ENCODE measurements at regions not wholly inside any gene's neighbourhood (a gene's known extent, or its start where the extent isn't known, plus 50 kb on each side); places are given as distances from the start of the nearest gene placed in this dataset.

DNA sequence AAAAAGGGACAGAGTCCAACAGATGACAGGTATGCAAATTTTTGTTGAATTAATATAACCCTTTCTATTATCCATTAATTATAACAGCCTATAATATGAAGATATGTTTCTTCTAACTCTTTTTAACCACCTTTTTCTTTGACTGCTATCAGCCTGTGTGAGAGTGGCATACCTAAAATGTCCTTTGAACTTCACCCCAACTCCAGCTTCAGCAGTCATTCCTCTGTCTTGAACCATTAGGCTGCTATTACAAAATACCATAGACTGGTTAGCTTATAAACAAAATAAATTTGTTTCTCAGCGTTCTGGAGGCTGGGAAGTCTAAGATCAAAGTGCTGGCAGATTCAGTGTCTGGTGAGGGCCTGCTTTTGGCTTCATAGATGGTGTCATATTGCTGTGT, 564.6 kb upstream of the FAT3 start:
- no peak for DNase-seq
- H3K4me1 ChIP-seq: no peaks in the 10 kb centered on the region
- no peak overlapping the region for H3K27ac ChIP-seq
- TF ChIP-seq, protein P1, sequence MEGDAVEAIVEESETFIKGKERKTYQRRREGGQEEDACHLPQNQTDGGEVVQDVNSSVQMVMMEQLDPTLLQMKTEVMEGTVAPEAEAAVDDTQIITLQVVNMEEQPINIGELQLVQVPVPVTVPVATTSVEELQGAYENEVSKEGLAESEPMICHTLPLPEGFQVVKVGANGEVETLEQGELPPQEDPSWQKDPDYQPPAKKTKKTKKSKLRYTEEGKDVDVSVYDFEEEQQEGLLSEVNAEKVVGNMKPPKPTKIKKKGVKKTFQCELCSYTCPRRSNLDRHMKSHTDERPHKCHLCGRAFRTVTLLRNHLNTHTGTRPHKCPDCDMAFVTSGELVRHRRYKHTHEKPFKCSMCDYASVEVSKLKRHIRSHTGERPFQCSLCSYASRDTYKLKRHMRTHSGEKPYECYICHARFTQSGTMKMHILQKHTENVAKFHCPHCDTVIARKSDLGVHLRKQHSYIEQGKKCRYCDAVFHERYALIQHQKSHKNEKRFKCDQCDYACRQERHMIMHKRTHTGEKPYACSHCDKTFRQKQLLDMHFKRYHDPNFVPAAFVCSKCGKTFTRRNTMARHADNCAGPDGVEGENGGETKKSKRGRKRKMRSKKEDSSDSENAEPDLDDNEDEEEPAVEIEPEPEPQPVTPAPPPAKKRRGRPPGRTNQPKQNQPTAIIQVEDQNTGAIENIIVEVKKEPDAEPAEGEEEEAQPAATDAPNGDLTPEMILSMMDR (IDR thresholded peaks at IDR 0.05): no peak
- TF ChIP-seq POLR2A (IDR thresholded peaks at IDR 0.05): no peak
- no peak overlapping the region for H3K4me3 ChIP-seq
- no peaks in the 10 kb centered on the region for H3K36me3 ChIP-seq
- no peaks in the 10 kb centered on the region for H3K27me3 ChIP-seq
- intact Hi-C loops (cut with DNase I; ENCODE audit: low total_unique reads): no loop called here
- H3K9me3 ChIP-seq: no peaks in the 10 kb centered on the region

DNA sequence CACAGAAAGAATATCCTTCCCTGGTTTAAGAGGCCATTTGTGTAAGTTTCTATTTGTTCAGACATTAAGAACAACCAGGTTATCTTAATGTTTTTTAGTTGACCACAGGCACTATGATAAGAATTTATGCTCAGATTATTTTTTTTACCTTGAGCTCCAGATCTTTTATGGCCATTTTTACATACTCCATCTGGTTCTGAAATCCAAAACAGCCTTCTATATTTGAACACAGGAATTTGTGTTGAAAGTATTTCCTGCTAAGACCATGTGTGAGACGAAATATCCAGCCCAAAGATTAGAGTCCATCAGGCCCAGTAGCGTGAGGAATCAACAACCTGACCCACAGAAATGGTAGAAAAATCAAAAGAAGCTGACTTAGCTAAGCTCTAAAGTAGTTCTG, 569.9 kb upstream of the FAT3 start:
- no peak overlapping the region for H3K27ac ChIP-seq
- DNase-seq: no peak
- no peak overlapping the region for H3K4me3 ChIP-seq
- no peaks in the 10 kb centered on the region for H3K27me3 ChIP-seq
- intact Hi-C loops (cut with DNase I; ENCODE audit: low total_unique reads): no loop called here
- no peaks in the 10 kb centered on the region for H3K9me3 ChIP-seq
- no peaks in the 10 kb centered on the region for H3K4me1 ChIP-seq
- no peaks in the 10 kb centered on the region for H3K36me3 ChIP-seq
- TF ChIP-seq, protein P1 (IDR thresholded peaks at IDR 0.05): no peak
- no peak for TF ChIP-seq POLR2A (IDR thresholded peaks at IDR 0.05)

DNA sequence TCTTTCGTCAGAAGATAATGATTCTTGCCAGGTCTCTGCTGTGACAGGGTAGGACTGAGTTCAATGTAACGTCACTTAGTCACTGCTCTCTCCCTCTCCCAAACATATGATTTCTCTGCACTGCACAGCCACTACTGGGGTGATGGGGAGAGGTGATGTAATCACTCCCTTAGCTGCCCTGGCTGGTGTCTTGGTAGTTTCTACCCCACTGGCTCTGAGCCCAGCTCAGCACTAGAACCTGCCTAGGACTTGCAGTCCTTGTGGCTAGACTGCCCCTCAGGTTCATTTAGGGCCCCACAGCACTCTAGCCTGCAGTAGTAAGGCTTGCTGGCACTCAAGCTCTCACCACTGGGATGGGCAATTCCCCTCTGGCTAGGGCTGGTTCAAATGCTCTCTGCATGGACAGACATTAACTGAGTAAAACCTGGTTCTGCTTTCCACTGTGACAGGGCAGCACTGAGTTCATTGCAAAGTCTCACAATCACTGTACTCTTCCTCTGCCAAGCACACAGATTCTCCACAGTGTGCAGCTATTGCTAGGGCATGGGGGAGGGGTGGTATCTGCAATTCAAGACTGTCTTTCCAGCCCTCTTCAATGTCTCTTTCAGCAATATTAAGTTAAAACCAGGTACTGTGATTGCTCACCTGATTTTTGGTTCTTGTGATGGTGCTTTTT, 571.4 kb upstream of the FAT3 start:
- no peak for DNase-seq
- no peaks in the 10 kb centered on the region for H3K4me1 ChIP-seq
- H3K9me3 ChIP-seq: no peaks in the 10 kb centered on the region
- no peaks in the 10 kb centered on the region for H3K36me3 ChIP-seq
- TF ChIP-seq, protein P1 (IDR thresholded peaks at IDR 0.05): no peak
- TF ChIP-seq POLR2A (IDR thresholded peaks at IDR 0.05): no peak
- intact Hi-C loops (cut with DNase I; ENCODE audit: low total_unique reads): no loop called here
- no peak overlapping the region for H3K27ac ChIP-seq
- H3K27me3 ChIP-seq: no peaks in the 10 kb centered on the region
- H3K4me3 ChIP-seq: no peak overlapping the region

DNA sequence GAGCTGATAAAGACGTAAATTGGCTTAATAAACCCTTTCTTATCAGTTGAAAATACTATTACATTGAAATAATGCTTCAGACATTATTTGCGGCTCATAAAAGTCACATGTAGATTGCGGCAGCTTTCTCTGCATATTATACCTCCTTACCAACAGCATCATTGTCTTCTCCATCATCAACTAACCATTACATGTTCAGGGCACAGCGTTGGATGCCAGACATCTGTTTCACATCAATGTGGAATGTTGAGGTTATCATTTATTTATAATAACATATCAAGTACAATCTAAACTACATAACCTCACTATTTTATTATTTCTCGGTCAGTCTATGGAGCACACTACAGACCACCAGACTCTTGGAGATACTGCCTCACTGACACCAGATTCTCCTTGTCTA, 573.8 kb upstream of the FAT3 start:
- Histone ChIP-seq H3K27ac (no peak overlapping the region), H3K4me3 (no peak overlapping the region), H3K27me3 (no peaks in the 10 kb centered on the region), H3K4me1 (no peaks in the 10 kb centered on the region), H3K9me3 (no peaks in the 10 kb centered on the region), H3K36me3 (no peaks in the 10 kb centered on the region)
- no peak for TF ChIP-seq POLR2A (IDR thresholded peaks at IDR 0.05)
- TF ChIP-seq, protein P1 (IDR thresholded peaks at IDR 0.05): no peak
- intact Hi-C loops (cut with DNase I; ENCODE audit: low total_unique reads): no loop called here
- no peak for DNase-seq

DNA sequence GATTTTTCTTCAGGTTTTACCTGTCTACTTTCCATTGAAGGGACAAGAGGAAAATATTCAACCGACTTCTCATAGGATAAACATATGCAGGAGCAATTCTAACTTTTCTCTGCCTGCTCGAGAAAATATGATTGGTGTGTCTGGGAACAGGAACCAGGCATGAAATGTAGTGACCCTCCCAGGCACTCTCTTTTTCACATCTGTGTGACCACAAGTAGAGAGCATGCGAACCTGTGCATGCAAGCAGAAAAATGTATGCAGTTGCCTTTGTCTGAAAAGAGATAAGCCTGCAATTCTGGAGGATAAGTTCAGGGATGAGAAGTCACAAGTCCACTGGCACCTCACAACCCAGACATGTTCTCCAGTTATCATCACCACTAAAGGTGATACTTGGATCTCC, 583.5 kb upstream of the FAT3 start:
- no peaks in the 10 kb centered on the region for H3K9me3 ChIP-seq
- no peaks in the 10 kb centered on the region for H3K36me3 ChIP-seq
- no peaks in the 10 kb centered on the region for H3K4me1 ChIP-seq
- no peak overlapping the region for H3K27ac ChIP-seq
- no peak overlapping the region for H3K4me3 ChIP-seq
- TF ChIP-seq POLR2A (IDR thresholded peaks at IDR 0.05): no peak
- TF ChIP-seq, protein P1 (IDR thresholded peaks at IDR 0.05): no peak
- no peak for DNase-seq
- intact Hi-C loops (cut with DNase I; ENCODE audit: low total_unique reads): no loop called here
- H3K27me3 ChIP-seq: no peaks in the 10 kb centered on the region
